Hepatocyte (in vitro differentiated cells): ENCODE measurements at regions not wholly inside any gene's neighbourhood (a gene's known extent, or its start where the extent isn't known, plus 50 kb on each side); places are given as distances from the start of the nearest gene placed in this dataset.

Experiments used
- DNase-seq: peaks from one replicate; pipeline ENCODE4 v3.0.0-alpha.2; 2016; ENCODE audit warnings: low spot score
- H2AFZ ChIP-seq: fragments of 200-600 bp; sonication (generic); 2 replicates; pipeline ENCODE4 v1.6.0; 2016; ENCODE audit warnings: antibody characterized with exemption, mild to moderate bottlenecking
- H3K27ac ChIP-seq: fragments of 200-600 bp; sonication (generic); 2 replicates; pipeline ENCODE4 v1.5.1; 2016; ENCODE audit warnings: mild to moderate bottlenecking
- H3K27me3 ChIP-seq: fragments of 200-600 bp; sonication (generic); 2 replicates; pipeline ENCODE4 v1.6.1; 2016
- H3K36me3 ChIP-seq: fragments of 200-600 bp; sonication (generic); replicated peaks from 2 replicates; pipeline ENCODE4 v1.5.1; 2016; ENCODE audit warnings: low read depth; ENCODE audit not compliant: insufficient read depth
- H3K4me1 ChIP-seq: fragments of 200-600 bp; sonication (generic); 2 replicates; pipeline ENCODE4 v1.5.1; 2016; ENCODE audit warnings: mild to moderate bottlenecking, moderate library complexity; ENCODE audit not compliant: insufficient read depth
- H3K4me2 ChIP-seq: fragments of 200-600 bp; sonication (generic); 2 replicates; pipeline ENCODE4 v1.6.0; 2016
- H3K4me3 ChIP-seq: fragments of 200-600 bp; sonication (generic); 2 replicates; pipeline ENCODE4 v1.5.1; 2016; ENCODE audit warnings: mild to moderate bottlenecking
- H3K79me2 ChIP-seq: fragments of 200-600 bp; sonication (generic); 2 replicates; pipeline ENCODE4 v1.6.0; 2017; ENCODE audit warnings: mild to moderate bottlenecking
- H3K9me2 ChIP-seq: fragments of 200-600 bp; sonication (generic); replicated peaks from 2 replicates; pipeline ENCODE4 v1.6.0; 2017; ENCODE audit warnings: mild to moderate bottlenecking; ENCODE audit not compliant: insufficient read depth
- H3K9me3 ChIP-seq: fragments of 200-600 bp; sonication (generic); 2 replicates; pipeline ENCODE4 v1.5.1; 2016; ENCODE audit warnings: low read depth, mild to moderate bottlenecking
- H4K20me1 ChIP-seq: fragments of 200-600 bp; sonication (generic); 2 replicates; pipeline ENCODE4 v1.6.0; 2016; ENCODE audit warnings: mild to moderate bottlenecking; ENCODE audit not compliant: insufficient read depth, poor library complexity, severe bottlenecking
- EZH2 ChIP-seq: fragments of 200-600 bp; sonication (generic); IDR thresholded peaks from 2 replicates; pipeline ENCODE4 v1.6.1; 2016; ENCODE audit warnings: antibody characterized with exemption, mild to moderate bottlenecking, borderline replicate concordance
- EZH2phosphoT487 ChIP-seq: fragments of 200-600 bp; sonication (generic); IDR thresholded peaks from one replicate; pipeline ENCODE4 v1.6.1; 2018; ENCODE audit warnings: antibody characterized with exemption, mild to moderate bottlenecking, low read depth, moderate library complexity; ENCODE audit not compliant: unreplicated experiment, severe bottlenecking
- WGBS: methylation state at CpG from one replicate; pipeline ENCODE4 v1.1.6; 2016; ENCODE audit warnings: low lambda C conversion rate; ENCODE audit errors: missing lambda C conversion rate; 5-methylcytosine and 5-hydroxymethylcytosine counted together
- TF ChIP-seq, protein P1 (sequence below): fragments of 200-600 bp; sonication (generic); IDR thresholded peaks from 2 replicates; pipeline ENCODE4 v1.5.1; 2016; ENCODE audit warnings: antibody characterized with exemption, mild to moderate bottlenecking; ENCODE audit not compliant: poor library complexity

GRCh38 chr2:7982054-7982453, 699.8 kb upstream of the ID2 start:
- Histone ChIP-seq H3K4me2 (no peak overlapping the region), H3K36me3 (no peaks in the 10 kb centered on the region), H3K79me2 (no peaks in the 10 kb centered on the region), H3K4me1 (no peaks in the 10 kb centered on the region), H3K27ac (no peak overlapping the region), H2AFZ (no peak overlapping the region), H3K9me3 (peaks cover 6% of the 10 kb centered on the region), H4K20me1 (no peaks in the 10 kb centered on the region), H3K27me3 (no peaks in the 10 kb centered on the region), H3K4me3 (no peak overlapping the region), H3K9me2 (no peaks in the 10 kb centered on the region)
- no peak for DNase-seq
- 86% methylated on average over 1 of the region's 1 CpG for WGBS
- TF ChIP-seq EZH2 (no peak), EZH2phosphoT487 (no peak)
- TF ChIP-seq, protein P1, sequence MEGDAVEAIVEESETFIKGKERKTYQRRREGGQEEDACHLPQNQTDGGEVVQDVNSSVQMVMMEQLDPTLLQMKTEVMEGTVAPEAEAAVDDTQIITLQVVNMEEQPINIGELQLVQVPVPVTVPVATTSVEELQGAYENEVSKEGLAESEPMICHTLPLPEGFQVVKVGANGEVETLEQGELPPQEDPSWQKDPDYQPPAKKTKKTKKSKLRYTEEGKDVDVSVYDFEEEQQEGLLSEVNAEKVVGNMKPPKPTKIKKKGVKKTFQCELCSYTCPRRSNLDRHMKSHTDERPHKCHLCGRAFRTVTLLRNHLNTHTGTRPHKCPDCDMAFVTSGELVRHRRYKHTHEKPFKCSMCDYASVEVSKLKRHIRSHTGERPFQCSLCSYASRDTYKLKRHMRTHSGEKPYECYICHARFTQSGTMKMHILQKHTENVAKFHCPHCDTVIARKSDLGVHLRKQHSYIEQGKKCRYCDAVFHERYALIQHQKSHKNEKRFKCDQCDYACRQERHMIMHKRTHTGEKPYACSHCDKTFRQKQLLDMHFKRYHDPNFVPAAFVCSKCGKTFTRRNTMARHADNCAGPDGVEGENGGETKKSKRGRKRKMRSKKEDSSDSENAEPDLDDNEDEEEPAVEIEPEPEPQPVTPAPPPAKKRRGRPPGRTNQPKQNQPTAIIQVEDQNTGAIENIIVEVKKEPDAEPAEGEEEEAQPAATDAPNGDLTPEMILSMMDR: no peak

GRCh38 chr2:7983451-7983850, 698.4 kb upstream of the ID2 start:
- Histone ChIP-seq H3K9me2 (no peaks in the 10 kb centered on the region), H3K4me2 (no peak overlapping the region), H3K27ac (no peak overlapping the region), H3K27me3 (no peaks in the 10 kb centered on the region), H3K79me2 (no peaks in the 10 kb centered on the region), H3K36me3 (no peaks in the 10 kb centered on the region), H2AFZ (no peak overlapping the region), H4K20me1 (no peaks in the 10 kb centered on the region), H3K4me1 (no peaks in the 10 kb centered on the region), H3K9me3 (peaks cover 6% of the 10 kb centered on the region), H3K4me3 (no peak overlapping the region)
- no peak for DNase-seq
- TF ChIP-seq EZH2phosphoT487 (no peak), EZH2 (no peak)
- TF ChIP-seq, protein P1: no peak
- WGBS: 65% methylated on average over 4 of the region's 4 CpGs

- H3K79me2 ChIP-seq: no peaks in the 10 kb centered on the region
- H4K20me1 ChIP-seq: no peaks in the 10 kb centered on the region
- no peaks in the 10 kb centered on the region for H3K9me2 ChIP-seq
- H3K4me2 ChIP-seq: no peak overlapping the region
- no peak overlapping the region for H3K4me3 ChIP-seq
- DNase-seq: no peak
- no peaks in the 10 kb centered on the region for H3K4me1 ChIP-seq
- no peaks in the 10 kb centered on the region for H3K27me3 ChIP-seq
- H3K9me3 ChIP-seq: peaks cover 6% of the 10 kb centered on the region
- 91% methylated on average over 2 of the region's 2 CpGs for WGBS
- H2AFZ ChIP-seq: no peak overlapping the region
- TF ChIP-seq EZH2 (no peak), EZH2phosphoT487 (no peak)
- TF ChIP-seq, protein P1: no peak
- H3K36me3 ChIP-seq: no peaks in the 10 kb centered on the region
- no peak overlapping the region for H3K27ac ChIP-seq
These were observed 697.9 kb upstream of the ID2 start for GRCh38 chr2:7983912-7984311.
